ENCODE measurements at regions not wholly inside any gene's neighbourhood (a gene's known extent, or its start where the extent isn't known, plus 50 kb on each side); places are given as distances from the start of the nearest gene placed in this dataset.

DNA sequence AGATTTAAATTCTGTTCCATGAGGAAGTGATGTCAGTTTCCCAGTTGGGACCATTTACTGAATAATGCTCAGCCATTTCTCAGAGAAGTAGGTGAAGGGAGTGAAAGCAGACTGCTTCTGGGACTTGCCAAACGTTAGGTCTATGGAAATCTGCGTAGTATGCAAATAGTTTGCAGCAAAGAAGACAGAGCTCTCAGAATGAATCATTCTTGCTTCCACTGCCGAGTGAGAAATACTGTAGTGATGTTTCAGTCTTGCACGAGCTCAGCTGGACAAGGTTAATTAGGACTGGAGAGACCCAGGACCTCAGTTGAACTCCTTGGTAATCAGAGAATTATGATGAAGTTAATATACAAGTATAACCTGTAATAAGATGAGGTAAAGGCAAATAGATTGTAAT, 317.7 kb upstream of the DAB1 start:
- Histone ChIP-seq H3K4me1 (ENCODE audit: control insufficient read depth, insufficient read depth, low read length) (no peaks in the 10 kb centered on the region), H3K36me3 (ENCODE audit: control insufficient read depth, insufficient read depth, low read length) (no peaks in the 10 kb centered on the region), H3K9me3 (ENCODE audit: control insufficient read depth, low read length) (no peaks in the 10 kb centered on the region), H3K9ac (ENCODE audit: low read length) (no peak overlapping the region), H3K27me3 (ENCODE audit: control insufficient read depth, insufficient read depth, low read length) (no peaks in the 10 kb centered on the region), H3K4me3 (ENCODE audit: low read length) (no peak overlapping the region)

DNA sequence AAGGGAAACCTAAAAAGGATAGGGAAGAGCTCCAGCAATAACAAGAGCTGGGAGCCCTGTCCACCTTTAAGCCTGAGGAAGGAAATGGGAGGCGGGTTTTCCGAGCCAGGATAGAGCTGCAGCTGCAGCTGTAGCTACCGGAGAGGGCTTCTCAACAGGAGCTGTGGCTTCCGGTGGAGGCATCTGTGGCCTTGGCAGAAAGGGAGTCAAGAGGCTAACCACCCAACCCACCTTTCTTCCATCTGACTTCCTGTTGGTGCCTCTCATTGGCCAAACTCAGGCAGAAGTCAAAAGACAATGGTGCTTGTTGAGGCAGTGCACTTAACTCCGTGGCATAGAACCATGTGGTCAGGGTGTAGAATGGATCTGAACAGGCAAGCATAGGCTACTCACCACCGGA, 313.1 kb upstream of the DAB1 start:
- H3K27me3 ChIP-seq (ENCODE audit: control insufficient read depth, insufficient read depth, low read length): no peaks in the 10 kb centered on the region
- no peaks in the 10 kb centered on the region for H3K36me3 ChIP-seq (ENCODE audit: control insufficient read depth, insufficient read depth, low read length)
- no peak overlapping the region for H3K9ac ChIP-seq (ENCODE audit: low read length)
- H3K9me3 ChIP-seq (ENCODE audit: control insufficient read depth, low read length): no peaks in the 10 kb centered on the region
- no peaks in the 10 kb centered on the region for H3K4me1 ChIP-seq (ENCODE audit: control insufficient read depth, insufficient read depth, low read length)
- no peak overlapping the region for H3K4me3 ChIP-seq (ENCODE audit: low read length)

DNA sequence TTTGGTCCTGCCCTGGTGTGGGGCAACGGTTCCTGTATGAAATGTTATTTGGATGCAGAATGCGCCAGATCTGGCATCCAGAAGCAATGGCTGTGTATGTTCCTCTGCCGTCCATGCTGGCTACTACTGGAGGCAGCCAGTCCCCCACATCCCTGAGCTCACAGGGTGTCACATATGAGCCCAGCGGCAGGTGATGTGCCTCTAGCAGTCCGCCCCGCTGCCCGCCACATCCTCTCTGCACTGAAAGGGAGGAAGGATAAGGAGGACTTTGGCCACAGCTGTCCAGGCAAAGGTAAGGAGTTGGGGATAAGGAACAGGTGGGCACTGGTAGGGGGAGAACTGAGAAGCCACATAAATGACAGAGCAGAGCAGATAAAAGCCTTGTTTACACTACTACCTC, 305.3 kb upstream of the DAB1 start:
- Histone ChIP-seq H3K4me1 (ENCODE audit: control insufficient read depth, insufficient read depth, low read length) (no peaks in the 10 kb centered on the region), H3K4me3 (ENCODE audit: low read length) (no peak overlapping the region), H3K36me3 (ENCODE audit: control insufficient read depth, insufficient read depth, low read length) (no peaks in the 10 kb centered on the region), H3K9me3 (ENCODE audit: control insufficient read depth, low read length) (no peaks in the 10 kb centered on the region), H3K27me3 (ENCODE audit: control insufficient read depth, insufficient read depth, low read length) (peaks cover 5% of the 10 kb centered on the region), H3K9ac (ENCODE audit: low read length) (no peak overlapping the region)

DNA sequence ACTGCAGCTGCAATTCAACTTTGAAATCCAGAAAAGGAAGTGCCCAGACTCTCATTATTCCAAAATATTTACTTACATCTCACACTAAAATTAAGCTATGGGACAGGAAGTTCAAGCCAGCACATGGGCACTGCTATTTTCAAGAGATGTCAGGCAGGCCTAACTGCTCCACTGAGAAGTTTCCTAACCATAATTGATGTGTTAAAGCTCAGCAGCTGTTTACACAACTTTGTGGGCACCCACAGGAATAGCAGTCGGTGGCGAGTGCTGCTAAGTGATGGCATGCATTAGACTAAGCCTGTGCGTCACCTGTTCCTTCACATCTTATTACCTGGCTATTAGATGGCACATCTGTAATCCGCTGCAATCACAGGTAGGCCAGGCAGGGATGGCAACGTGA, 303.3 kb upstream of the DAB1 start:
- Histone ChIP-seq H3K9ac (ENCODE audit: low read length) (no peak overlapping the region), H3K9me3 (ENCODE audit: control insufficient read depth, low read length) (no peaks in the 10 kb centered on the region), H3K4me3 (ENCODE audit: low read length) (no peak overlapping the region), H3K27me3 (ENCODE audit: control insufficient read depth, insufficient read depth, low read length) (peaks cover 5% of the 10 kb centered on the region), H3K4me1 (ENCODE audit: control insufficient read depth, insufficient read depth, low read length) (no peaks in the 10 kb centered on the region), H3K36me3 (ENCODE audit: control insufficient read depth, insufficient read depth, low read length) (no peaks in the 10 kb centered on the region)

DNA sequence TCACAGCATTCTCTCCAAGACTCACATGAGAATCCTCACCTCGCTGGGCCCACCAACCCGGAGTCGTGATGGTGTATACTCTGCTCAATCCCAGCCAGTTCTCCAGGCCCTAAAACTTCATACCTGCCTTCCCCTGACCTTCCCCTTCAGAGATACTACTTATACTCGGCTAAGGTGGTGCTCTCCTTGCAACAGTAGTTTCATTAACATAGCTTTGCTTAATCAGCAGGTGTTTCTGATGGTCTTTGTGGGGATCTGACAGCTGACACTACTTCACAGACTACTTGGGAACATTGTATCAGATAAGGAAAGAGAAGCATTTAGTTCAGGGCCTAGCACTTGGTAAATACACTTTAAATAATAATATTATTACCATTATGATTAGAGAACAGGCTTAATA, 301.5 kb upstream of the DAB1 start:
- no peaks in the 10 kb centered on the region for H3K9me3 ChIP-seq (ENCODE audit: control insufficient read depth, low read length)
- H3K9ac ChIP-seq (ENCODE audit: low read length): no peak overlapping the region
- no peak overlapping the region for H3K4me3 ChIP-seq (ENCODE audit: low read length)
- H3K27me3 ChIP-seq (ENCODE audit: control insufficient read depth, insufficient read depth, low read length): peaks cover 5% of the 10 kb centered on the region
- no peaks in the 10 kb centered on the region for H3K4me1 ChIP-seq (ENCODE audit: control insufficient read depth, insufficient read depth, low read length)
- H3K36me3 ChIP-seq (ENCODE audit: control insufficient read depth, insufficient read depth, low read length): no peaks in the 10 kb centered on the region

DNA sequence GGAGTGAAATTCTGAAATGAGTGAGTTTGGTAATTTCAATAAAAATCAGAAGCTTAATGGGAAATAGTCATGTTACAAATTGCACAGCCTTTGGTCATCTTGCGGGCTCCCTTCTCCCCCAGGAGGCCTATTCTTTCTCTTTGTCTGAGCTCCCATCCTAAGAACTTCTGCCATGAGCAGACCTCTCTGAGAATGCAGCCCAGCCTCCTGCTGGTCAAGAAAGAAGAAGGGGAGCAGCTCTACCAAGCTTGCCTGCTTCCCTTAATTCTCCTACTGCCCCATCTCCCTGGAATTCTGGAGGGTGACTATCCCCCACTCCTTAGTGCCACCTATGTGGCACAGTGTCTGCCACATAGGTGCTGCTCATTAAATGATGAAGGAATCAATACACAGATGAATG, 300.7 kb upstream of the DAB1 start:
- Histone ChIP-seq H3K9me3 (ENCODE audit: control insufficient read depth, low read length) (no peaks in the 10 kb centered on the region), H3K27me3 (ENCODE audit: control insufficient read depth, insufficient read depth, low read length) (peaks cover 5% of the 10 kb centered on the region), H3K36me3 (ENCODE audit: control insufficient read depth, insufficient read depth, low read length) (no peaks in the 10 kb centered on the region), H3K9ac (ENCODE audit: low read length) (no peak overlapping the region), H3K4me1 (ENCODE audit: control insufficient read depth, insufficient read depth, low read length) (no peaks in the 10 kb centered on the region), H3K4me3 (ENCODE audit: low read length) (no peak overlapping the region)

DNA sequence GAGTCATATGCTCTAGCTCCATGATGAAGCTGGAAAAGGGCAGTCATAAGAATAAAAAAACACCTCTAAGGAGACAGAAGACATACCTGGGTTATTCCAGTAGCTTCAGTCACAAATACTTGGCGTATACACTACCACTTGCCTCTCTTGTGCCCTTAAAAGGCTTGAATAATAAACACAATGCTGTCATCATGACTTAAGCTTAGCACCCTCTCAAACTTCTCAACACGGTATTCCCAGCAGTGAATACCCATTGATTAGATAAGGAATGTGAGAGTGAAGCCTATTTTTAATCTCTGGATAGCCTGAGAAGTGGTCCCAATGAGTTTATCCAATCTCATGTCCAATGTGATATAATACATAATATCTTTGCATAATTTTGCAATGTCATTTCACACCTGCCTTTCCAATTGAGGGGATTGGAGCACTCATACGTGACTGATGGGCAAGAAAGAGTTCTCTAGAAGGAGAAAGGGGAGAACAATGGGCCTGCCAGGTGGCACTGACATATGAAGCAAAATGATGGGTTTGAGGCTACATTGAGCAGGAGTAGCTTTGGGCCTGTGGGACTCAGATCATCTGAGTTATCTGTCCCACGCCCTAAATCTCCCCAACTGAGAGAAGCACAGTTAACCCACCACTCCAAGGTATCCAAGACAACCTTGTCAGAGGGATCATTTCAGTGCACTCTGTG, 298.6 kb upstream of the DAB1 start:
- Histone ChIP-seq H3K9me3 (ENCODE audit: control insufficient read depth, low read length) (no peaks in the 10 kb centered on the region), H3K27me3 (ENCODE audit: control insufficient read depth, insufficient read depth, low read length) (no peaks in the 10 kb centered on the region), H3K4me1 (ENCODE audit: control insufficient read depth, insufficient read depth, low read length) (no peaks in the 10 kb centered on the region), H3K36me3 (ENCODE audit: control insufficient read depth, insufficient read depth, low read length) (no peaks in the 10 kb centered on the region), H3K4me3 (ENCODE audit: low read length) (no peak overlapping the region), H3K9ac (ENCODE audit: low read length) (no peak overlapping the region)

DNA sequence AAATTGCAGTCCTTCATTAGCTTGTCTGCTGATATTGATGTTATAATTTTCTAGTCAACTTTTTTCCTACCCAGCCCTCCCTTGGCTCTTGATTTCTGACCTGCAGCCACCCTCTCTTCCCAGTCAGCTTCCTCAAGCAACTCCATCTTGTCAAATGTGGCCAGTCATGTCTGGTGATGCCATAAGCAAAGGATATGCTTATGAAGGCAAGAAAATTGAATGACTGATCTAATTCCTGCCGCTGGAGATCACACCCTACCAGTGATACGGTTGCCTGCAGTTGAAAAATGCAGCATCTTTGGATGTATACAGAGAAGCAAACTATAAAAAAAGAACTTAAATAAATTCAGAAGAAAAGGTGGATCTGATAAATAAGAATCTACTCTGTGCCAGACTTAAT, 297.1 kb upstream of the DAB1 start:
- Histone ChIP-seq H3K36me3 (ENCODE audit: control insufficient read depth, insufficient read depth, low read length) (no peaks in the 10 kb centered on the region), H3K9ac (ENCODE audit: low read length) (no peak overlapping the region), H3K9me3 (ENCODE audit: control insufficient read depth, low read length) (no peaks in the 10 kb centered on the region), H3K27me3 (ENCODE audit: control insufficient read depth, insufficient read depth, low read length) (no peaks in the 10 kb centered on the region), H3K4me1 (ENCODE audit: control insufficient read depth, insufficient read depth, low read length) (no peaks in the 10 kb centered on the region), H3K4me3 (ENCODE audit: low read length) (no peak overlapping the region)

DNA sequence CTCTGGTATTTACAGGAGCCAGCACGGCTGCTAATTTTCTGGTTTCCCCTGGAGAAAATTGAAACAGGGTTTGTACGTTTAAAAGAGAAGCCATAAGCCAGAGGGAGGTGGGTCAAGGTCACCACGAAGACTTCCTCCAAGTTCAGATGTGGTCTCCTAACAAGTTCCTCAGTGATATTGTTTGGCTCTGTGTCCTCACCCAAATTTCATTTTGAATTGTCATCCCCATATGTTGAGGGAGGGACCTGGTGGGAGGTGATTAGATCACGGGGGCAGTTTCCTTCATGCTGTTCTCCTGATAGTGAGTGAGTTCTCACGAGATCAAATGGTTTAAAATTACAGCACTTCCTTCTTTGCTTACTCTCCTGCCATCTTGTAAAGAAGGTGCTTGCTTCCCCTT, 295.4 kb upstream of the DAB1 start:
- Histone ChIP-seq H3K27me3 (ENCODE audit: control insufficient read depth, insufficient read depth, low read length) (no peaks in the 10 kb centered on the region), H3K9me3 (ENCODE audit: control insufficient read depth, low read length) (no peaks in the 10 kb centered on the region), H3K4me3 (ENCODE audit: low read length) (no peak overlapping the region), H3K36me3 (ENCODE audit: control insufficient read depth, insufficient read depth, low read length) (no peaks in the 10 kb centered on the region), H3K9ac (ENCODE audit: low read length) (no peak overlapping the region), H3K4me1 (ENCODE audit: control insufficient read depth, insufficient read depth, low read length) (no peaks in the 10 kb centered on the region)

DNA sequence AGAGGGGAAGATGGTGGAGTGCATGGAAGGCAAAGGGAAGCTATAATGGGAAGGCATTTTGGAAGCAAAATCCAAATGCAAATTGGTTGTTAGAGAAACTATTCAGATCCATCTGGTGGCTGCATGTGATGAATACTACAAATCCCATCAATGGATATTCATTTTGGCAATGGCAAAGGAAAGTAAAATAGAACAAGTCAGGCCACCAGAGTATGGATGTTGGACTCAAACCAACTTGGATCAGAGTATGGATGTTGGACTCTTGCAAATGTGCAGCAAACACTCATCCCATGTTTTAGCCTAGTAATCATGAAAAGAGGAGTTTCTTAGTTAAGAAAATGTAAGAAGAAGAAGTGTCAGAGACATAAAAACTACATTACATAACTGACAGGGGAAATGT, 289.6 kb upstream of the DAB1 start:
- Histone ChIP-seq H3K9ac (ENCODE audit: low read length) (no peak overlapping the region), H3K36me3 (ENCODE audit: control insufficient read depth, insufficient read depth, low read length) (no peaks in the 10 kb centered on the region), H3K27me3 (ENCODE audit: control insufficient read depth, insufficient read depth, low read length) (no peaks in the 10 kb centered on the region), H3K4me3 (ENCODE audit: low read length) (no peak overlapping the region), H3K9me3 (ENCODE audit: control insufficient read depth, low read length) (no peaks in the 10 kb centered on the region), H3K4me1 (ENCODE audit: control insufficient read depth, insufficient read depth, low read length) (no peaks in the 10 kb centered on the region)

DNA sequence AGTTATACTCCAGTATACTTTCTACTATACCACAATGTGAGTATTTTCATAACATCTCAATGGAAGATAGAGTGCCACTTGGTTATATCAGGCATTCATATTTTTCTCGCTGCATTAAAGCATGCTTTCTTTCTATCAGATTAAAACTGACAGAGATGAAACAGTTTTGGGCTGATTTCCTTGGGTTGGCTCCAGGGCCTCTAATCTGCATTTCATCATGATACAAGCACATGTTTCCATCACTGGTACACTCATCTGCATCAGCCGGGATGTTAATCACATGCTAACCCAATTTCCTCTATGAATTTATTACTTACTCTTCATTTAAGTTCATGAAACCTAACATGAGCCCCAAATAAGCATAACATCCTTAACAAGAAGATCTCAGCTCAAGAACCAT, 289.0 kb upstream of the DAB1 start:
- Histone ChIP-seq H3K4me3 (ENCODE audit: low read length) (no peak overlapping the region), H3K4me1 (ENCODE audit: control insufficient read depth, insufficient read depth, low read length) (no peaks in the 10 kb centered on the region), H3K9ac (ENCODE audit: low read length) (no peak overlapping the region), H3K36me3 (ENCODE audit: control insufficient read depth, insufficient read depth, low read length) (no peaks in the 10 kb centered on the region), H3K27me3 (ENCODE audit: control insufficient read depth, insufficient read depth, low read length) (no peaks in the 10 kb centered on the region), H3K9me3 (ENCODE audit: control insufficient read depth, low read length) (no peaks in the 10 kb centered on the region)

DNA sequence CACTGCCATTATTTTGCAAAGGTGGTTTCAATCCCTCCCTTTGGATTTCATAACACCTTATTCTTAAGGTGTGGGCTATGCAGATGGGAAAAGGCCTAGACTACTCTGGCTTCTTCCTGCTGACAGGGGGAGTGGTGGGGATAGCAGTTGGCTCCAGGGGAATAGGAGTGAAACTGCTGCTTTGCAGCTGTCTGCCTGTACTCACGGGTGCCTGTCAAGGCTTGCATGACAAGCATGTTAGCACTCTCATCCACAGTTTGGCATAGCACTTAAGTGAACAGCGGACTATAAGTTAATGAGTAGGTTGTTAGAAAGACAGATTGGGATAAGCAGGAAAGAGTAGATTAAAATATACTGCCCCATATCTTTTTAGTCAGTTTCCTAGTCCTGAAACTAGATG, 287.5 kb upstream of the DAB1 start:
- Histone ChIP-seq H3K27me3 (ENCODE audit: control insufficient read depth, insufficient read depth, low read length) (no peaks in the 10 kb centered on the region), H3K4me1 (ENCODE audit: control insufficient read depth, insufficient read depth, low read length) (no peaks in the 10 kb centered on the region), H3K36me3 (ENCODE audit: control insufficient read depth, insufficient read depth, low read length) (no peaks in the 10 kb centered on the region), H3K4me3 (ENCODE audit: low read length) (no peak overlapping the region), H3K9ac (ENCODE audit: low read length) (no peak overlapping the region), H3K9me3 (ENCODE audit: control insufficient read depth, low read length) (no peaks in the 10 kb centered on the region)

DNA sequence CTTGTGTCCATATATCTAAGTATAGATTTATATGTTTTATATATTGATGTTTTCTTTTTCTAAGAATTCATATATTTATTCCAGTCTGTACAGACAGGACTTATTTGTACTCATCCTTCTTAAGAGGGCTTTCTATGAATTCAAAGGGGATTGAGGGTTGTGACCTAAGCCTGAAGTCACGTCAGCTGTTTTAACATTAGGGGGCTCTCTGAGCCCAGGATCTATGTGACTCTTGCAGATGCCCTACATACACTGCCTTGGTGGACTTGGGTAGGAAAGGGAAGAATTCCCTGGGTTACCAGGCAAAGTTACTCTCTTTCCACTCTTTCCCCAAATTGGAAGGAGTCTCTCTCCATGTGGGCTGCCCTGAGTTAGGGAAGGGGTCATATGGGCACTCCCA, 283.8 kb upstream of the DAB1 start:
- Histone ChIP-seq H3K9me3 (ENCODE audit: control insufficient read depth, low read length) (no peaks in the 10 kb centered on the region), H3K27me3 (ENCODE audit: control insufficient read depth, insufficient read depth, low read length) (no peaks in the 10 kb centered on the region), H3K4me1 (ENCODE audit: control insufficient read depth, insufficient read depth, low read length) (no peaks in the 10 kb centered on the region), H3K4me3 (ENCODE audit: low read length) (no peak overlapping the region), H3K9ac (ENCODE audit: low read length) (no peak overlapping the region), H3K36me3 (ENCODE audit: control insufficient read depth, insufficient read depth, low read length) (no peaks in the 10 kb centered on the region)
